ENCODE measurements at regions not wholly inside any gene's neighbourhood (a gene's known extent, or its start where the extent isn't known, plus 50 kb on each side); places are given as distances from the start of the nearest gene placed in this dataset.

- intact Hi-C loops (cut with DNase I) = no loop called here
- Histone ChIP-seq H3K9me3 (peaks cover 0 to 4% of the 10 kb centered on the region in 2 donors), H3K27me3 (peaks cover 0 to 6% of the 10 kb centered on the region in 2 donors), H3K36me3 (no peaks in the 10 kb centered on the region), H3K4me1 (no peaks in the 10 kb centered on the region), H3K4me3 (no peak overlapping the region), H3K27ac (no peak overlapping the region)
- ATAC-seq = peak; percentile 71
- DNase-seq = no peak
- TF ChIP-seq CTCF (IDR thresholded peaks at IDR 0.05) = no peak
Observed at GRCh38 chr3:160115387-160115786, 109.8 kb upstream of the C3orf80 start.

- Histone ChIP-seq H3K36me3 (no peaks in the 10 kb centered on the region), H3K4me3 (no peak overlapping the region), H3K27me3 (peaks cover 0 to 10% of the 10 kb centered on the region in 2 donors), H3K9me3 (peaks cover 0 to 9% of the 10 kb centered on the region in 2 donors), H3K27ac (no peak overlapping the region), H3K4me1 (peaks cover 4 to 23% of the 10 kb centered on the region in 2 donors)
- no peak for TF ChIP-seq CTCF (IDR thresholded peaks at IDR 0.05)
- DNase-seq (no peak), ATAC-seq (no peak)
- intact Hi-C loops (cut with DNase I) = no loop called here
Observed at GRCh38 chr3:160124224-160124623, 101.0 kb upstream of the C3orf80 start.

- Histone ChIP-seq H3K4me3 (no peak overlapping the region), H3K27me3 (peaks cover 0 to 10% of the 10 kb centered on the region in 2 donors), H3K36me3 (no peaks in the 10 kb centered on the region), H3K4me1 (peaks cover 8 to 32% of the 10 kb centered on the region in 2 donors), H3K9me3 (peaks cover 0 to 6% of the 10 kb centered on the region in 2 donors), H3K27ac (no peak overlapping the region)
- DNase-seq (no peak), ATAC-seq (no peak)
- no peak for TF ChIP-seq CTCF (IDR thresholded peaks at IDR 0.05)
- intact Hi-C loops (cut with DNase I) = no loop called here
Observed at GRCh38 chr3:160125258-160125657, 100.0 kb upstream of the C3orf80 start.

- DNase-seq = no peak
- Histone ChIP-seq H3K4me3 (no peak overlapping the region), H3K36me3 (no peaks in the 10 kb centered on the region), H3K4me1 (peaks cover 14 to 40% of the 10 kb centered on the region in 2 donors), H3K27ac (no peak overlapping the region), H3K9me3 (no peaks in the 10 kb centered on the region), H3K27me3 (peaks cover 0 to 10% of the 10 kb centered on the region in 2 donors)
- no peak for ATAC-seq
- intact Hi-C loops (cut with DNase I) = no loop called here
- no peak for TF ChIP-seq CTCF (IDR thresholded peaks at IDR 0.05)
Observed at GRCh38 chr3:160126051-160126450, 99.2 kb upstream of the C3orf80 start.

- Histone ChIP-seq H3K36me3 (no peaks in the 10 kb centered on the region), H3K9me3 (no peaks in the 10 kb centered on the region), H3K27me3 (peaks cover 0 to 10% of the 10 kb centered on the region in 2 donors), H3K27ac (no peak overlapping the region), H3K4me3 (no peak overlapping the region), H3K4me1 (peaks cover 14 to 43% of the 10 kb centered on the region in 2 donors)
- ATAC-seq = no peak
- DNase-seq = no peak
- no peak for TF ChIP-seq CTCF (IDR thresholded peaks at IDR 0.05)
- intact Hi-C loops (cut with DNase I) = no loop called here
Observed at GRCh38 chr3:160126761-160127160, 98.5 kb upstream of the C3orf80 start.
